ENCODE measurements at regions not wholly inside any gene's neighbourhood (a gene's known extent, or its start where the extent isn't known, plus 50 kb on each side); places are given as distances from the start of the nearest gene placed in this dataset.

DNA sequence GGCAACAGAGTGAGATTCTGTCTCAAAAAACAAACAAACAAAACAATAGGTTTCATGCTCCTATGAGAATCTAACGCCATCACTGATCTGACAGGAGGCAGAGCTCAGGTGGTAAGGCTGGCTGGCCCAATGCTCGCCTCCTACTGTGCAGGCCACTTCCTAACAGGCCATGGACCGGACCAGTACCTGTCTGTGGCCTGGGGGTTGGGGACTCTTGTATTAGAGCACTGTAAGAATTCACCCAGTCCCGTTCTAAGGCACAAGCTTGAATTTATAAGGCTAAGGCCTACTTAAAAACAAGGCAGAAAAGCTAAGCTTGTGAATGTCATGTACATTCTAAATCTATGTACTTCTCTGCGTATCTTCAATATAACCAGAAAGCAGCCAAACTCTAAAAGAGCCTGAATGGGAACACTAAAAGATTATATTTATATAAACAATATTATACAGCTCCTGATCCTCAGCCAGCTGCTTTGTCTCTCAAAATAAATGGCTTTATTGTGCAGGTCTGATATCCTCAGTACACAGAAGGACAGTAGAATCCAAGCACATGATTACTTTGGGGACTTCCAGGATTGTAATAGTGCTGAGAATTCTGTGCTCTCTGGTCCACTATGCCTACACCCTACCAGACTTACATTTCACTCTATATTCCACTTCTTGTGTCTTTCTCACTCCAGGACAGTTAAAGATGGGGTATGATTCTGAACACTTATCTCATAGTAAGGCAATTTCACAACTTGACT, 64.5 kb upstream of the DST start:
- TF ChIP-seq, protein P1, sequence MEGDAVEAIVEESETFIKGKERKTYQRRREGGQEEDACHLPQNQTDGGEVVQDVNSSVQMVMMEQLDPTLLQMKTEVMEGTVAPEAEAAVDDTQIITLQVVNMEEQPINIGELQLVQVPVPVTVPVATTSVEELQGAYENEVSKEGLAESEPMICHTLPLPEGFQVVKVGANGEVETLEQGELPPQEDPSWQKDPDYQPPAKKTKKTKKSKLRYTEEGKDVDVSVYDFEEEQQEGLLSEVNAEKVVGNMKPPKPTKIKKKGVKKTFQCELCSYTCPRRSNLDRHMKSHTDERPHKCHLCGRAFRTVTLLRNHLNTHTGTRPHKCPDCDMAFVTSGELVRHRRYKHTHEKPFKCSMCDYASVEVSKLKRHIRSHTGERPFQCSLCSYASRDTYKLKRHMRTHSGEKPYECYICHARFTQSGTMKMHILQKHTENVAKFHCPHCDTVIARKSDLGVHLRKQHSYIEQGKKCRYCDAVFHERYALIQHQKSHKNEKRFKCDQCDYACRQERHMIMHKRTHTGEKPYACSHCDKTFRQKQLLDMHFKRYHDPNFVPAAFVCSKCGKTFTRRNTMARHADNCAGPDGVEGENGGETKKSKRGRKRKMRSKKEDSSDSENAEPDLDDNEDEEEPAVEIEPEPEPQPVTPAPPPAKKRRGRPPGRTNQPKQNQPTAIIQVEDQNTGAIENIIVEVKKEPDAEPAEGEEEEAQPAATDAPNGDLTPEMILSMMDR (optimal IDR thresholded peaks at IDR 0.05 in 1 of 3, IDR thresholded peaks at IDR 0.05 in 1 of 3, conservative IDR thresholded peaks at IDR 0.05 in 1 of 3; ENCODE audit: extremely low read depth in 1 of 3, insufficient read depth in 2 of 3, low read length in 3 of 3): no peak
- no peak for TF ChIP-seq EZH2 (IDR thresholded peaks at IDR 0.05; ENCODE audit: low read length)
